ENCODE measurements at regions not wholly inside any gene's neighbourhood (a gene's known extent, or its start where the extent isn't known, plus 50 kb on each side); places are given as distances from the start of the nearest gene placed in this dataset.

DNA sequence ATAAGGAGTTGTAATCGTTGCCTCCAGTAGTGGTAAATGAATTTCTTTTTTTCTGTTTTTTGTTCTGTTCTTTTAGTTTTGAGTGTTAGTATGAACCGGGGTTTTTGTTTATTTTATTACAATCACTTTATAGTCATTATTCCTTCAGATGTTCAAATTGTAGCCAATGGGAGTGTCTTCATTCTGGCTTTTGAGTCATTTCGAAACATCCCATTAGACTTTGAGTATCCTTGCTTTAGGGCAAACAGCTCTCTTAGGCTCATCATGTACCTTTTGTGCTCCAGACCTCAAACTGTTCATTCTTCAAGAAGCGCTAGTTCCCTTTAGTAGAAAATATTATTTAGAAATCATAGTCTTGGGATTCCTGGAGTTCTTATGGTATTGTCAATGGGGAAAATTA lies 54.2 kb upstream of the PAX3 start:
- Histone ChIP-seq H2AFZ (ENCODE audit: low read length) (no peak overlapping the region), H3K4me2 (ENCODE audit: low read depth, low read length) (no peak overlapping the region), H3K4me1 (ENCODE audit: insufficient read depth, low read length) (no peaks in the 10 kb centered on the region), H3K36me3 (replicated peaks in 1 of 2; ENCODE audit: control insufficient read depth in 1 of 2, insufficient read depth in 2 of 2, low read length in 2 of 2) (no peaks in the 10 kb centered on the region), H3K27me3 (ENCODE audit: control insufficient read depth in 1 of 2, insufficient read depth in 2 of 2, low read length in 2 of 2) (peaks cover 0 to 4% of the 10 kb centered on the region in 2 experiments; a peak in 1 of 5 replicates), H4K20me1 (ENCODE audit: insufficient read depth, low read length) (no peaks in the 10 kb centered on the region), H3K79me2 (ENCODE audit: insufficient read depth, low read length) (no peaks in the 10 kb centered on the region), H3K27ac (ENCODE audit: extremely low read length, insufficient read depth, low read length) (no peak overlapping the region), H3K9me3 (ENCODE audit: low read length) (peaks cover 17% of the 10 kb centered on the region), H3K9ac (ENCODE audit: insufficient read depth, low read depth, low read length) (no peak overlapping the region), H3K4me3 (replicated peaks in 1 of 3; ENCODE audit: insufficient read depth in 1 of 3, low read depth in 2 of 3, low read length in 3 of 3) (no peak overlapping the region)
- 36% methylated on average over 4 of the region's 4 CpGs for WGBS (ENCODE audit: low lambda C conversion rate)
- ATAC-seq (no peak), FAIRE-seq (no peak), DNase-seq (ENCODE audit: low spot score) (no peak)
- POLR2A ChIA-PET = no interaction called here
- no TSS peak for BruUV-seq (replicated peaks)
- intact Hi-C loops (cut with micrococcal nuclease; ENCODE audit: unreplicated experiment) (no loop called here), in situ Hi-C loops (cut with HindIII; ENCODE audit: extremely low pct_ligation_motif_present, low pct_unique_long_range_greater_than_20kb) (no loop called here)
- TF ChIP-seq SATB2 (CRISPR knock-in tag; IDR thresholded peaks at IDR 0.05) (no peak), NFIB (CRISPR knock-in tag; IDR thresholded peaks at IDR 0.05; ENCODE audit: borderline replicate concordance) (no peak), SUZ12 (IDR thresholded peaks at IDR 0.05; ENCODE audit: low read depth, low read length) (no peak), SMAD1 (CRISPR knock-in tag; IDR thresholded peaks at IDR 0.05; ENCODE audit: borderline replicate concordance, low read depth) (no peak), MBNL3 (CRISPR knock-in tag; conservative IDR thresholded peaks at IDR 0.05) (no peak)
- TF ChIP-seq, protein P1, sequence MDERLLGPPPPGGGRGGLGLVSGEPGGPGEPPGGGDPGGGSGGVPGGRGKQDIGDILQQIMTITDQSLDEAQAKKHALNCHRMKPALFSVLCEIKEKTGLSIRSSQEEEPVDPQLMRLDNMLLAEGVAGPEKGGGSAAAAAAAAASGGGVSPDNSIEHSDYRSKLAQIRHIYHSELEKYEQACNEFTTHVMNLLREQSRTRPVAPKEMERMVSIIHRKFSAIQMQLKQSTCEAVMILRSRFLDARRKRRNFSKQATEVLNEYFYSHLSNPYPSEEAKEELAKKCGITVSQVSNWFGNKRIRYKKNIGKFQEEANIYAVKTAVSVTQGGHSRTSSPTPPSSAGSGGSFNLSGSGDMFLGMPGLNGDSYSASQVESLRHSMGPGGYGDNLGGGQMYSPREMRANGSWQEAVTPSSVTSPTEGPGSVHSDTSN (CRISPR knock-in tag; IDR thresholded peaks at IDR 0.05) = no peak
- CTCF ChIA-PET (ENCODE audit: low intra/inter-chr PET ratio, low total read pairs) = no interaction called here

DNA sequence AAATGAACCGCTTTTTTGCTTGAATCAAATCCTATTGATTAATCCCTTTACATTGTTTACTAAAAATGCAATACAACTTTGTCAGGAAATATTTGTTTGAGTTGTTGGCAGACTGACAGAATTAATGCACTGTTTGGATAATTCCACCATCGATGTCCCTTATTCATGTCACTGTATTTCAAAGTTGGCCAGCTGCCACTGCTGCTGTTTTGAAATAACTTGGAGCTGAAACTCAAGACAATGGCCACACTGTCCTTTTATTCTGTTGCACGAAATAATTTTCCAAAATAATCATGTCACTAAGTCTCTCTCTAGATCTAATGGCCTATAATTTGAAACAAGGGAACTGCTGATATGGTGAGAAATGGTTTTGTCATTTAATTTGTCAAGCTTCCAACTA lies 55.2 kb upstream of the PAX3 start:
- WGBS (ENCODE audit: low lambda C conversion rate) = 1% methylated on average over 3 of the region's 3 CpGs
- ATAC-seq = no peak
- Histone ChIP-seq H3K4me3 (replicated peaks in 1 of 3; ENCODE audit: insufficient read depth in 1 of 3, low read depth in 2 of 3, low read length in 3 of 3) (no peak overlapping the region), H4K20me1 (ENCODE audit: insufficient read depth, low read length) (no peaks in the 10 kb centered on the region), H3K27ac (ENCODE audit: extremely low read length, insufficient read depth, low read length) (no peak overlapping the region), H3K4me1 (ENCODE audit: insufficient read depth, low read length) (no peaks in the 10 kb centered on the region), H3K9ac (ENCODE audit: insufficient read depth, low read depth, low read length) (no peak overlapping the region), H3K36me3 (replicated peaks in 1 of 2; ENCODE audit: control insufficient read depth in 1 of 2, insufficient read depth in 2 of 2, low read length in 2 of 2) (no peaks in the 10 kb centered on the region), H3K4me2 (ENCODE audit: low read depth, low read length) (no peak overlapping the region), H2AFZ (ENCODE audit: low read length) (no peak overlapping the region), H3K27me3 (ENCODE audit: control insufficient read depth in 1 of 2, insufficient read depth in 2 of 2, low read length in 2 of 2) (no peaks in the 10 kb centered on the region), H3K9me3 (ENCODE audit: low read length) (peaks cover 17% of the 10 kb centered on the region), H3K79me2 (ENCODE audit: insufficient read depth, low read length) (no peaks in the 10 kb centered on the region)
- ChIA-PET POLR2A (no interaction called here), CTCF (ENCODE audit: low intra/inter-chr PET ratio, low total read pairs) (no interaction called here)
- BruUV-seq (replicated peaks) = no TSS peak
- intact Hi-C loops (cut with micrococcal nuclease; ENCODE audit: unreplicated experiment) = no loop called here
- in situ Hi-C loops (cut with HindIII; ENCODE audit: extremely low pct_ligation_motif_present, low pct_unique_long_range_greater_than_20kb) = no loop called here
- FAIRE-seq = no peak
- no peak for DNase-seq (ENCODE audit: low spot score)
- TF ChIP-seq TOPORS (CRISPR knock-in tag; IDR thresholded peaks at IDR 0.05) (no peak), RFXANK (CRISPR knock-in tag; IDR thresholded peaks at IDR 0.05) (no peak), KAT7 (CRISPR knock-in tag; IDR thresholded peaks at IDR 0.05; ENCODE audit: borderline replicate concordance) (no peak), PAX8 (CRISPR knock-in tag; IDR thresholded peaks at IDR 0.05; ENCODE audit: borderline replicate concordance) (no peak), CHD4 (IDR thresholded peaks at IDR 0.05; ENCODE audit: borderline replicate concordance, low read length) (no peak), ZNF101 (CRISPR knock-in tag; IDR thresholded peaks at IDR 0.05; ENCODE audit: borderline replicate concordance, low read depth) (no peak), SP1 (IDR thresholded peaks at IDR 0.05) (no peak), SP1 (CRISPR knock-in tag; IDR thresholded peaks at IDR 0.05) (no peak)
- TF ChIP-seq, protein P2, sequence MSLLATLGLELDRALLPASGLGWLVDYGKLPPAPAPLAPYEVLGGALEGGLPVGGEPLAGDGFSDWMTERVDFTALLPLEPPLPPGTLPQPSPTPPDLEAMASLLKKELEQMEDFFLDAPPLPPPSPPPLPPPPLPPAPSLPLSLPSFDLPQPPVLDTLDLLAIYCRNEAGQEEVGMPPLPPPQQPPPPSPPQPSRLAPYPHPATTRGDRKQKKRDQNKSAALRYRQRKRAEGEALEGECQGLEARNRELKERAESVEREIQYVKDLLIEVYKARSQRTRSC (CRISPR knock-in tag; IDR thresholded peaks at IDR 0.05; ENCODE audit: low read depth) = no peak
- TF ChIP-seq, protein P3, sequence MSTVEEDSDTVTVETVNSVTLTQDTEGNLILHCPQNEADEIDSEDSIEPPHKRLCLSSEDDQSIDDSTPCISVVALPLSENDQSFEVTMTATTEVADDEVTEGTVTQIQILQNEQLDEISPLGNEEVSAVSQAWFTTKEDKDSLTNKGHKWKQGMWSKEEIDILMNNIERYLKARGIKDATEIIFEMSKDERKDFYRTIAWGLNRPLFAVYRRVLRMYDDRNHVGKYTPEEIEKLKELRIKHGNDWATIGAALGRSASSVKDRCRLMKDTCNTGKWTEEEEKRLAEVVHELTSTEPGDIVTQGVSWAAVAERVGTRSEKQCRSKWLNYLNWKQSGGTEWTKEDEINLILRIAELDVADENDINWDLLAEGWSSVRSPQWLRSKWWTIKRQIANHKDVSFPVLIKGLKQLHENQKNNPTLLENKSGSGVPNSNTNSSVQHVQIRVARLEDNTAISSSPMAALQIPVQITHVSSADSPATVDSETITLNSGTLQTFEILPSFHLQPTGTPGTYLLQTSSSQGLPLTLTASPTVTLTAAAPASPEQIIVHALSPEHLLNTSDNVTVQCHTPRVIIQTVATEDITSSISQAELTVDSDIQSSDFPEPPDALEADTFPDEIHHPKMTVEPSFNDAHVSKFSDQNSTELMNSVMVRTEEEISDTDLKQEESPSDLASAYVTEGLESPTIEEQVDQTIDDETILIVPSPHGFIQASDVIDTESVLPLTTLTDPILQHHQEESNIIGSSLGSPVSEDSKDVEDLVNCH (CRISPR knock-in tag; IDR thresholded peaks at IDR 0.05) = no peak
